ENCODE measurements at regions not wholly inside any gene's neighbourhood (a gene's known extent, or its start where the extent isn't known, plus 50 kb on each side); places are given as distances from the start of the nearest gene placed in this dataset.

- TF ChIP-seq EZH2 (IDR thresholded peaks at IDR 0.05): no peak
- TF ChIP-seq POLR2AphosphoS5 (IDR thresholded peaks at IDR 0.05; ENCODE audit: borderline replicate concordance, low read depth, low read length): no peak
- no peak for TF ChIP-seq FOXP2 (optimal IDR thresholded peaks at IDR 0.05; ENCODE audit: control extremely low read depth, extremely low read length, insufficient read depth)
Measured at GRCh38 chr5:106288979-106289378, 1381.8 kb downstream of the EFNA5 start.

All from SK-N-MC (cell line).